Epithelial cell of esophagus (primary cell): ENCODE measurements at regions not wholly inside any gene's neighbourhood (a gene's known extent, or its start where the extent isn't known, plus 50 kb on each side); places are given as distances from the start of the nearest gene placed in this dataset.

Source experiments
- DNase-seq: peaks from one replicate; pipeline ENCODE4 v3.0.0; 2010; ENCODE audit warnings: low read depth
- H3K4me3 ChIP-seq: 2 replicates; pipeline ENCODE4 v1.5.1; 2011; ENCODE audit warnings: mild to moderate bottlenecking, low read length, control low read depth
- TF ChIP-seq, protein P1 (sequence below): IDR thresholded peaks from 2 replicates; pipeline ENCODE4 v1.5.1; 2011; ENCODE audit warnings: low read depth, mild to moderate bottlenecking, low read length, control low read depth, inconsistent platforms; ENCODE audit not compliant: insufficient read depth; ENCODE audit errors: missing control alignments

DNA sequence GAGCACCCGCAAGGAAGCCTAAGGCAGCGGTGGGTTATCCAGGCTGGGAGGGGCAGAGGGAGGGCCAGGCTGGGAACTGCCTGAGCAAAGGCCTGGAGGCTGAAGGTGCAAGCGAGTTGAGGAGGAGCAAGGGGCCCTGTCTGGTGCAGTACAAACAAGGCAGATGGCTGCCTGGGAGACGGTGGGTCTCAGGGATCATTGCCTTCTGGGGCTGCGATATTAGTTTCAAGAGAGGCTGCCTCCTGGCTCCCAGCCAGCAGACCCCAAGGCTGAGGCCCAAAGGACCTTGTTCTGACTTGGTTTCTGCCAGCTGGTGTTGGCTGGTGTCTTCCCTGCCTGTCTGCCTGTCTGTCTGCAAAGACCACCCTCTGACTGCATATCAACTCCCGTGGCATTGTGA is 154.0 kb downstream of the IRF8 start:
- TF ChIP-seq, protein P1, sequence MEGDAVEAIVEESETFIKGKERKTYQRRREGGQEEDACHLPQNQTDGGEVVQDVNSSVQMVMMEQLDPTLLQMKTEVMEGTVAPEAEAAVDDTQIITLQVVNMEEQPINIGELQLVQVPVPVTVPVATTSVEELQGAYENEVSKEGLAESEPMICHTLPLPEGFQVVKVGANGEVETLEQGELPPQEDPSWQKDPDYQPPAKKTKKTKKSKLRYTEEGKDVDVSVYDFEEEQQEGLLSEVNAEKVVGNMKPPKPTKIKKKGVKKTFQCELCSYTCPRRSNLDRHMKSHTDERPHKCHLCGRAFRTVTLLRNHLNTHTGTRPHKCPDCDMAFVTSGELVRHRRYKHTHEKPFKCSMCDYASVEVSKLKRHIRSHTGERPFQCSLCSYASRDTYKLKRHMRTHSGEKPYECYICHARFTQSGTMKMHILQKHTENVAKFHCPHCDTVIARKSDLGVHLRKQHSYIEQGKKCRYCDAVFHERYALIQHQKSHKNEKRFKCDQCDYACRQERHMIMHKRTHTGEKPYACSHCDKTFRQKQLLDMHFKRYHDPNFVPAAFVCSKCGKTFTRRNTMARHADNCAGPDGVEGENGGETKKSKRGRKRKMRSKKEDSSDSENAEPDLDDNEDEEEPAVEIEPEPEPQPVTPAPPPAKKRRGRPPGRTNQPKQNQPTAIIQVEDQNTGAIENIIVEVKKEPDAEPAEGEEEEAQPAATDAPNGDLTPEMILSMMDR, result no peak
- no peak for DNase-seq
- no peak overlapping the region for H3K4me3 ChIP-seq

DNA sequence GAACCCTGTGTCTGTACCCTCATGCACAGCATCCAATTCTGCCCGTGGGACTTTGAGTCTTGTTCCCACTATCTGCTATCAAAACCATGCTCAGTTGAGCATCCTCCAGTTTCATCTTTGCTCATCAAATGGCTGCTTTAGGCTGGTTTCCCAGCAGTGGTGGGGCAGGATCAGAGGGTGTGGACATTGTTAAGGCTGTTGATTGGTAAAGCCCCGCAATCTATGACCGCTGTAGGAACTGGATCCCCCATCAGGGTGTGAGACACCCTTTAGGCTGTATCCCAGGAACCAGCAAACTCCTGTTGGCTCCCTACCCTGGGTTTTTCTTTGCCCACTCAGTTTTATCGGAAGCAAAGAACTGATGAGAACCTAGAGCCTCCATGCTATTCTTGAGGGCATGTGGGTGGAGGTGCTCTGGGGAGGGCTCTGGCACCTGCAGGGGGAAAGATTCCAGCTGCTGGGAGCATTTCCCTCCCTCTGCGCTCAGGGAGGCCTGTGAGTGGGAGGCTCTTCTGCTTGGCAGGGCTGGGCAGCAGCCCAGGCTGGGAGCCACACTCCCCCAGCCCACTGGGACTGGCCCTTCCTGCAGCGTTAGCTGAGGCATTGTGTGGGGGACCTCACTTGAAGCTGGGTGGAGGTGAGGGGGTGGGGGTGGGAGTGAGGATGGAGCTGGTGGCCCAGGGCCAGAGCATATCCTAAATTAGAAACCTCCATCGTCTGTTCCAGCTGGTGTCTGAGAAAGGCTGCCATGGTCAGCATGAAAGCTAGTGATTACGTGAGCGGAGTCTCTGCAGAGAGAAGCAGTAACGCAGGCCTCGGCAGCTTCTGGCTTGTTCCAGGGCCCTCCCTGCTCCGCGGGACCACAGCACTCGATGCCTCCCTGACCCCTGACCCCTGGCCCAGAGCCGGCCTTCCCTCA is 160.6 kb downstream of the IRF8 start:
- no peak overlapping the region for H3K4me3 ChIP-seq
- DNase-seq, result no peak
- TF ChIP-seq, protein P1, result no peak

DNA sequence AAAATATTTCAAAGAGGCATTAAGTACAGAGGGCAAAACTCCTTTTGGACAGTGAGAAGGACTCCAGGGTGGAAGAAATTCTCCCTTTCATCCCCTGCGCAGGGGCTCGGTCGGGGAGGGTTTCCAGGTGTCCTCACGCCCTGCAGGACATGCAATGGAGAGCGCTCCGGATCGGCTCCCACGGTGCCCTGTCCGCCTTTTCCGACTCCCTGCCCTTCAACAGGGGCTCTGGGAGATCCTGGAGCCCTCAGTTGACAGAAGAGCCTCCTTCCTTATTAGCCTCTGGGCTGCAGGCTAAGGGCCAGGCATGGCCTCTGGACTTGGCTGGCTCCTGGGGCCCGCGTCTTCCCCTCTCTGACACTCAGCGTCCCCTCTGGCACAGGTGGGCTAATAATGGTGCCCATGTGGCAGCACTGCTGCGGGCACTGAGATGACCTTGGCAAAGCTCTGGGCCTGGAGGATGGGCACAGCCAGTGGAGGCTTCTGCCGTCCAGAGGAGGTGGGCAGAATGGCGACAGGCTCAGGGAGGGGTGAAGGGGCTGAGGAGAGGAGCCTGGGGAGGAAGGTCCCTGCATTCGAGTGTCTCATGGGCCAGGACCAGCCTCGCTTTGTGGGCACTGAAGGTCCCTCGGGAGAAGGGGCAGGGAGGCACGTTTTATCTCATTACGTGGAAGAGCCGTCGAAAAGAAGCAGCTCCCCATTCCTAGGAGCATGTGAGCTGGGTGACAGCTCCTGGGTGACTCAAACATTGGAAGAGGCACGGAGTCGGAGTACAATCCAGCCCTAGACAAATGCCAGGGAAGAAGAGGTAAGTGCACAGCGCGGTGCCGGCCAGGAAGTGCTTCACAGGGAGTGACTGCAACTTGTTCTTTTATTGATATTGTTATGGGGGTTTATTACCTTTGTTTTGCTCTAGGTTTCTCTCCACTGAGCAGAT is 161.7 kb downstream of the IRF8 start:
- TF ChIP-seq, protein P1, result no peak

DNA sequence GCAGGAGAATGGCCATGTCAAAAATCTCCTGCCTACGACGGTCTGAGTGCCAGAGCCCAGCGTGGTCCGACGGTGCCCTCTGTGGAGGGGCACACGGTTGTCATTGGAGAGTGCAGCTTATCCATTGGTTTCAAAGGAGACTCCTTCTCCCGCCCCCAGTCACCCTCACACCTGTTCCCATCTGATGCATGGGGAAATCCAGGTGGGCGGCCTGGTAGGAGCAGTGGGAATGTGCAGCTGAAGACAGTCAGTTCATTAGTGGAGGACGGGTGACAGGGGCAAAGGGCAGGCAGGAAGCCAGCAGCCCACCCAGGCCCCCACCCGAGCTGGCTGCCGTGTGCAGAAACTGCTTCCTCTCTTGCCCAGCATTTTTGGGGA is 162.3 kb downstream of the IRF8 start:
- DNase-seq, result no peak
- no peak overlapping the region for H3K4me3 ChIP-seq
- TF ChIP-seq, protein P1, result no peak

More for the DNA sequence above, 161.7 kb downstream of the IRF8 start:
- no peak overlapping the region for H3K4me3 ChIP-seq
- DNase-seq, result no peak

DNA sequence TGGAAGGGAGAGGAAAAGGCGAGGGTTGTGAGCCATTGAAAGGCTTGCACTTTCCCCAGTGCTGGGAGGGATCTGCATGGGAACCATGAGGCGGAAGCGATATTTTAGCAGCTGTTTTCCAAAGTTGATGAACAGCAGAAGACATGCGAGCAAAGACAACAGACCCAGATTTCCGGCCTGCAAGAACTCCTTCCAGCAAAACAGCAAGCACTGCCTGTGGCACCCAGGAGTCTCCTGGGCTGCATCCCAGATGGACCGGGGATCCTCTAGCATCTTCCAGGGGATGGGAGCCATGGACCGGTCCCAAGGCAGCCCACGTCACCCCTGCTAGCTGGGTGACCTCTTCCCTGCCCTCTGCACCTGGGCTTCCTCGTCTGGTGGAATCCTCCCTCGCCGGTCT is 162.8 kb downstream of the IRF8 start:
- TF ChIP-seq, protein P1, result no peak
- no peak for DNase-seq

DNA sequence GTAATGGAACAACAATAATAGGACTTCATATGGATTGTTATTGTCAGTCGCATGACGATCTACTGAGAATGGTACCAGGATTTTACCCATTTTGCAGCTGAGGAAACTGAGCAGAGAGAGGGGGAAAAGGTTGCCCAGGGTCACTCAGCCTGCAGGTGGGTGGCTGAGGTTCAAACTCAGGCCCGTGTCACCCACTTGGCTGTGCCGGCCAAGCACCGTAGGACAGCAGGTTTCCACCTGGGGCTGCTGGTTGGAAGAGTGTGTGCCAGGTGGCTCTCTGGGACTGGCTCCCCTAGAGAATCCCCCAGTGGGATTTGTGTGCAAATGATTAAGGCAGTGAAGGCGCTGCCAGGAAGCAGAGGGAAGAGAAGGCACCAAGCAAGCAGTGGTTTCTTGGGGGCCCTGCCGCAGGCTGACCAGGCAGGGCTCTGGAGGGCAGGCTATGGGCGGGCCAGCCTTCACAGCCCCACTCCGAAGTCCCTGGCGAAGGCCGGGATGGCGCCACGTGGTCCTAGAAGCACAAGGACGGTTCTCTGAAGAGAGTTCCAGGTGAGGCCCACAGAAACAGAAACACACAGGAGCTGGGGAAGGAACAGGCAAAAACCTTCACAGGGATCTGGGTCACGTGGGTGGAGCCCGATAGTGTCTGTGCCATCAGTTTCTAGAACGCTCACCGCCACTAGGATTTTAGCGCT is 163.5 kb downstream of the IRF8 start:
- TF ChIP-seq, protein P1, result no peak
- no peak for DNase-seq
- no peak overlapping the region for H3K4me3 ChIP-seq

More for the DNA sequence above, 162.8 kb downstream of the IRF8 start:
- H3K4me3 ChIP-seq, result no peak overlapping the region
